NCI-H2107 treated with DMSO at 0.1 percent for 48 hours (cell line): ENCODE measurements at regions not wholly inside any gene's neighbourhood (a gene's known extent, or its start where the extent isn't known, plus 50 kb on each side); places are given as distances from the start of the nearest gene placed in this dataset.

ENCODE experiments used
- DNase-seq: peaks from one replicate; lab custom pipeline; 2025; ENCODE audit not compliant: unreplicated experiment; lab: John Stamatoyannopoulos, UW

GRCh38 chr1:173420330-173420806 is 56.8 kb upstream of the PRDX6 start:
- DNase-seq, result peak; percentile 65

GRCh38 chr1:173421286-173421685 is 55.8 kb upstream of the PRDX6 start:
- no peak for DNase-seq

GRCh38 chr1:173421789-173422188 is 55.3 kb upstream of the PRDX6 start:
- DNase-seq, result no peak

- DNase-seq, result no peak
Observed at GRCh38 chr1:173422456-173422976, 54.6 kb upstream of the PRDX6 start.

- no peak for DNase-seq
Observed at GRCh38 chr1:173423291-173423690, 53.8 kb upstream of the PRDX6 start.

- DNase-seq, result no peak
Observed at GRCh38 chr1:173424143-173424542, 53.0 kb upstream of the PRDX6 start.

GRCh38 chr1:173424782-173425407 is 52.2 kb upstream of the PRDX6 start:
- DNase-seq, result no peak

- DNase-seq, result no peak
Observed at GRCh38 chr1:173426057-173426456, 51.1 kb upstream of the PRDX6 start.

GRCh38 chr1:173427146-173428054 is 49.7 kb upstream of the PRDX6 start:
- DNase-seq, result no peak
